G401.6 (cell line): ENCODE measurements at regions not wholly inside any gene's neighbourhood (a gene's known extent, or its start where the extent isn't known, plus 50 kb on each side); places are given as distances from the start of the nearest gene placed in this dataset.
"Not testable (repeated sequence)": the region's sequence is repeated elsewhere in the genome, so short reads cannot be mapped to it uniquely, and the experiment has no call there.

ENCODE experiments used
- FAIRE-seq: peaks from 2 replicates; lab custom pipeline; 2012; peaks lifted over from hg19 to GRCh38; lab: Jason Lieb, UNC

DNA sequence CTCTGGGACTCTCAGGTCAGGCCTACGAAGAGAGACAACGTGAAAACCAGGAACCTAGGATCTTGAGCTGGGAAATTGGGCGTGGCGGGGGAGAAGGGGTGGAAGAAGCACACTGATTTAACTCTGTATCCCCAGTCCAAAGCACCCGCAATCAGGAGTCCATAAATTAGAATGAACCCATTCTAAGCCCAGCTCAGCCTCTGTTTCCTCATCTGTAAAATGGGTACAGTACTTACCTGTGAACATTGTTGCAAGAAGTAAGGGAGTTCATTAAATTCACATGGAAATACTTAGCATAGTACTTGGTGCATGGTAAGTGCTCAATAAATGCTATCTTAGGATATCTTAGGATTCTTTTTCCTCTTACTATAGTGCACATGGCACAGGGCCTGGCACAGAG lies 326.7 kb downstream of the BCOR start:
- no peak for FAIRE-seq

DNA sequence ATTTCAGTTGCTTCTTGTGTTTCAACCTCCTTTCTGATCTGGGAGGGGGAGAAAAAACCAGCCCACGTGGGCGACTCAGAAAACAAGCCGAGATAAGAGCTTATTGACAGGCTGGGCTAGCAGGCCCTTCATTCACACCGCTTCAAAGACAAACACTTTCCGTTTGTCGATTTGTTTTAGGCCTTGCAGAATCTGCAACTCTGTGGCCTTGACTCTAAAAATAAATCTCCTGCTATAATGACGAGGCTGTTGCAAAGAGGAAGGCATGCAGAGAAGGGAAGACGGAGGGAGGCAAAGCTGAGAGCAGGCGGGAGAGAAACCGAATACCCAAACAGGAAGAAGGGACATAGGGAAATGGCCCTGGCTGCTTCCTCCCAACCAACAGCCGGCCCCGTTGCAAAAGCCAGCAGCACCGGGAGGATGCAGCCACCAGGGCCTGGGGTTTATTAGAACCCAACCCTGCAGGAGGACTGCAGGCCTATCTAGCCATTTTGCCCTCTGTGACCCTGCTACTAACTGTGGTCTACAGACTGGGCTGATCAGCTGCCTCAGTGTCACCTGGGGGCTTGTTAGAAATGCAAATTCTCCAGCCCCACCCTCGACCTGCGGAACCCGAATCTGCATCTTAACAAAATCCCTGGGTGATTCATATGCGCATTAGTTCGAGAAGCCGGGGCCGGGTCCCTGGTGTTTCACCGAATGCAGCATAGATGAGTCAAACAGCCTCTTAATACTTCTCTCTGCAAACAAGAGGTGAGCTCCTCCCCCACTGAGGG lies 325.5 kb downstream of the BCOR start:
- FAIRE-seq: no peak

DNA sequence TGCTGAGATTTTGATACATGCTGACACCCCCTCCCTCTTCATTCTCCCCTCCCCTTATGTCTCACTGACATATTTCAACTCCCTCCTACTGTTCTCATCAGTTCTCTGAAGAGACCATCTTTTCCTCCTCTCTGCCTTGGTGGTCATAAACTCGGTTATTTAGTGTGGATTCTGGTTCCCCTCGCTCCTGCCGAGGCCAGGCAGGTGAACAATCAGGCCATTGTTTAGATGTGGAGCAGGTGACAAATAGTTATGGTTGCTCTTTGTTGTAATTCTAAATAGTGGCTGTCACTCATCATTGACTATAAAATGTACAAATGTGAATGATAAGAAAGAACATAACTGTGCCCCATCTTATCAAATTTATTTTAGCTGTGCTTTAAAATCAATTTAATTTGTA lies 324.6 kb downstream of the BCOR start:
- no peak for FAIRE-seq

DNA sequence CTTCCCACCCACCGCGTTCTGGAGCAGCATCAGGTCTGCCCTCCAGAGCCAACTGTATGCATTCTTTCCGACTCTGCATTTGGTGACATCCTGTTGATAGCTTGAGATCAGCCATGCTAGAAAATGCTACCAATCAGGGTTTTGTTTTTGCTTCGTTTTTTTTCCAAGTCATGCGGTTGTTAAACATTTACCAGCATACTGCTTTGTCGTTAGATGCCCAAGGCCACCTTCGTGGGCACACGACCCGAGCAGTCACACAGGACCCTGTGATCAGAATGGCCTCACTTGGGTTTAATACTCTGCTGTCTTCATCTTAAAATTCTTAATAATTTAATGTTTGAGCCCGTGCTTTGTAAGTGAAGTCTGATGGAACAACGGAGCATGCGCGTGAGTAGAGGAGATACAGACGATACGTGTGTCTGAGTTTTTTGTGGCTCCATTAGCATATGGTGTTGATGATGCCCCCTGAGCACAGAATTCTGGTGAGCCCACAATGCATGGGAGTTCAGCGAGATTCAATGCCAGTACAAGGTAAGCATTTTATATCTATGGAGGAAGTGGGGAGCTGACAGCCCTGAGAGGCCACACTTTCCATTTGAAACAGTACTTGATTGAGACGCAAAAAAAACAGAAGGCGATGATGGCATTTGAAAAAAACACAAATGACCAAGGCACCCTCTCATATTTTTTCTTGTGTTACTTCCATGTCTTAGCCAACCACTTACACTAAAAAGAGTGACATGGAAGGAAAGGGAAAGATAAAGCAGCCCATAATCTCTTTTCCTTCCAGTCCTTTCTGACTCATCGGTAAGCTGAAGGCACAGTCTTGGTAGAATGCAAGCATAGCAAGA lies 323.6 kb downstream of the BCOR start:
- FAIRE-seq: no peak

DNA sequence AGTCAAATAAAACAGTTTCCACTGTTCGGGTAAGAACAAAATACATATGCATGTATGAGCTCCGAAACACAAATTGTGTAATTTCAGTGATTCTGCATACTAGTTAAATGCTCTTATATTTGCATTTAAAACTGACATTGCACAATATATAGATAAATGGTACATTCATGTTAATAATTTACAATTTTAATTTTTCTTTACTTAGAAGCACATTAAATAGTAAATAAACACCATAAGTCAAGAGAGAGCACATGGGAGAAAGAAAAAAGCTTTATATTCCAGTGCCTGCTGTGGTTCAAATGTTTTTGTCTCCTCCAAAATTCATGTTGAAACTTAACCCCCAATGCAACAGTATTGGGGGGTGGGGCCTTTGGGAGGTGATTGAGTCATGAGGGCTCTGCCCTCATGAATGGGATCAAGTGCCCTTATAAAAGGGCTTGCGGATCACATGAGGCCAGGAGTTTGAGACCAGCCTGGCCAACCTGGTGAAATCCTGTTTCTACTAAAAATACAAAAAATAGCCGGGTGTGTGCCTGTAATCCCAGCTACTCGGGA lies 322.9 kb downstream of the BCOR start:
- FAIRE-seq: no peak

DNA sequence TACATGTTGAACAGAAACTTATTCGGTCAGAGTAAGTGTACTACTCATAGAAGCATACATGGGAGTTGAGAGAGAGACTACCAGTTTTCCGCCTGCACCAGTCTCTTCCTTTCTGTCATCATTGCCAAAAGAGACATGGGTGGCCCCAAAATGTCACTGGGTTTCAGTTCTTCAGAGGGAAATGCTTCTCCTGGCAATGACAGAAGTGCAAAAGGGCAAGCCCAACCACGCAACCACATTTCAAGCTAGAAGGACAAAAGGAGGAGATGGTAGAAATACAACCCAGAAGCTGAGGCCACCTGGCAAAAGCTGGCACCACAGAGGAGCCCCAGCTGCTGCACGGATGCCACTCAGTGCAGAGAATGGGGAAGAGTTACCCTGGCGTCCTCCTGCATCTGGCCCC lies 320.1 kb downstream of the BCOR start:
- no peak for FAIRE-seq

DNA sequence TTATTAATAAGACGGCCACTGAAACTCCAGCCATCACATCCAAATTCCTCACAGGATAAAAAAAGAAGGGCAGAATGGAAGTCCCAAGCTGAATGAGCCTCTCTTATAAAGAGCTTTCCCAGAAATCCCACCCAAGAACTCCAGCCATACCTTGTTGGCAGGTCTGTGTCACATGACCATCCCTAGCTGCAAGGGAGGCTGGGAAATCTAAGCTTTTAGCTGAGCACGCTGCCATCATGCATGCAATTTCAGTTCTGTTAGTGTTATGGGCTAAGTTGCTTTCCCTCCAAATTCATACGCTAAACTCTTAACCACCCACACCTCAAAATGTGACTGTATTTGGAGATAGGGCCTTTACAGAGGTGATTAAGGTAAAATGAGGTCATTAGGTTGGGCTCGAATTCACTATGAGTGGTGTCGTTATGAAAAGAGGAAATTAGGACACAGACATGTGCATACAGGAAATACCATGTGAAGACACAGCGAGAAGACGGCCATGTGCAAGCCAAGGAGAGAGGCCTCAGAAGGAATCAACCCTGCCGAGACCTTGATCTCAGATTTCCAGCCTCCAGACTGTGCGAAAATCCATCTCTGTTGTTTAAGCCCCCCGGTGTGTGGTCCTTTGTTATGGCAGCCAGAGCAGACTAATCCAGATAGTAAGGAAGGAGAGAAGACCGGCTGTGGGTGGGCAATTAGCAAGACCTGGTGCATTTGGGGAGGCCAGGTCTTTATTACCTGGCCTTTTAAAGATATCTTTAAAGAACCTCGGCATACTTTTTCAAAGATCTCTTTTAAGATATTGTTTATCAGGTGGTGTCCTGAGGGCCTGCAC lies 317.6 kb downstream of the BCOR start:
- no peak for FAIRE-seq

DNA sequence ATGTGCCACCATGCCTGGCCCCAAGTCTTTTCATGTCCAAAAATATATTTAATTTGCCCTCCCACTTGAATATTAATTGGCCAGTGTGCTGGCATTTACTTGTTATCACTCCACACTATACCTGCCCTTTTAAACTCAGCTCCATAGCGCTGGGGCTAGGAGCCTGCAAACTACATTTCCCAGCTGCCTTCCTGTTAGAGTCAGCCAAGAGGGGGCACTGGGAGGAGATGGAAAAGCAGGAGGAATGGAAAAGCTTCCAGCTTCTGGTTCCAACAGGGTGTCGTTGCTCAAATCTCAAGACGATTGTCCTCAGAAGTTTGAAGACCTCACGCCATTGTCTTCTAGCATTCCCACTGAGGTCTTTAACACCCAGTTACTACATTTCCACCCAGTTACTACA lies 315.5 kb downstream of the BCOR start:
- no peak for FAIRE-seq

DNA sequence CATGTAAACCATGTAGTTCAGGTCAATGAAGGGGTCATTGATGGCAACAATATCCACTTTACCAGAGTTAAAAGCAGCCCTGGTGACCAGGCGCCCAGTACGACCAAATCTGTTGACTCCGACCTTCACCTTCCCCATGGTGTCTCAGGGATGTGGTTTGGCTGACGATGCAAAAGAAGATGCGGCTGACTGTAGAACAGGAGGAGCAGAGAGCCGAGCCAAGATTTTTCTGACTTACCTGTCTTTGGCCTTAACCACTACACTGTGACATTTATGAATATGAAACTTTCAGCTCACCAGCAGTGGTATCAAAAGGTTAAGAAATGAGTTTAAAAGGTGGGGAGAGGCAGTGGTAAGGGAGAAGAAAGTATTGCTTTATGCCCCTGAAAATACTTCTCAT lies 309.8 kb downstream of the BCOR start:
- no peak for FAIRE-seq

DNA sequence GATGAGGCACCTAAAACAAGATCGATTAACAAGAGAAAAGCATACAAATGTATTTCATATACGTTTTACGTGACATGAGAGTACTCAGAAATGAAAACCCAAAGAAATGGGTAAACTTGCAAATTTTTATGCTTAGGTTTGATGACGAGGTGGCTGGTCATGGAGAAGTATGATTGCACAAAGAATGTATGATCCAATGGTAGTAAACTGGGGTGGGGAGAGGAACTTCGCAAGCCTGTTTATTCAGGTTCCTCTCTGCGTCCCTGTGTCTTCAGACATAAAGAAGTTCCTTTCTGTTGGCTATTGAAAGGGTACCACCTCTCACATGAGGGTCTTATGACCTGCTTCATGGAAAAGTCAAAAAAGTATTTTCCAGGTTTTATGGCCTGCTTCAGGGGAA lies 309.2 kb downstream of the BCOR start:
- FAIRE-seq: no peak

DNA sequence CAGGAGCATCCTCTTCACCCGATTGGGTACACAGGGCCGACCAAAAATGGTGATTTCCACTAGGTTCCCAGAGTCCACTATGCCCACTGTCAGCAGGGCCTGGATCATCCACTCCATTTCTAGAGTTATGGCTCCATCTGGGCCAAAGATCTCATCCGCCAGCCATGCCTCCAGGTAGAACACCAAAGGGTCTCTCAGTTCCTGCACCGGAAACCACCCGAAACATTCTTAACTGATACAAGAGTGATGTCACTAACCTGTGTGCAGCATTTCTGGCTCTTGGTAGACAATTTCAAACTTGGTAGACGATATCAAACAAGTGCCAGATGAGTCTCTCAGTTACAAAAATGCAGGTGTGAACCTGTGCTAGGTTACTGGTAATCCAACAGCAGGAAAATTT lies 306.1 kb downstream of the BCOR start:
- FAIRE-seq: no peak

DNA sequence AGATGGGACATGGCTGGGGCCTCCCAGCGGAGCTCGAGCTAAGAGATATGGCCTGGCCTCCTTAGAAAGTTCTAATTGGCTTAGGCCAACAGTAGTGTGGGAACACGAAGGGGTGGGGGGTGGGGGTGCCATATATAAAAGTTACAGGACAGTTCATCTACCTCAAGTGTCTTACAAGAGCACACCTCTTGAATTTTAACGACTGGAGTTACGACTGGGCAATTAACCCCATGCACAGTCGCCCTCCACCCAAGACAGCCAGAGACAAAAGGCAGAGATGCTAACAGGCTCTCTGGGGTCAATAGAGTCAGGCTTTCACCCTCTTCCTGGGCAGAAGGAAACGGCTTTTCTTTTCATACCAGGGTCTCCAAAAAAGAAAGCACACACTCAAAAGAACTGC lies 302.2 kb downstream of the BCOR start:
- FAIRE-seq: no peak

DNA sequence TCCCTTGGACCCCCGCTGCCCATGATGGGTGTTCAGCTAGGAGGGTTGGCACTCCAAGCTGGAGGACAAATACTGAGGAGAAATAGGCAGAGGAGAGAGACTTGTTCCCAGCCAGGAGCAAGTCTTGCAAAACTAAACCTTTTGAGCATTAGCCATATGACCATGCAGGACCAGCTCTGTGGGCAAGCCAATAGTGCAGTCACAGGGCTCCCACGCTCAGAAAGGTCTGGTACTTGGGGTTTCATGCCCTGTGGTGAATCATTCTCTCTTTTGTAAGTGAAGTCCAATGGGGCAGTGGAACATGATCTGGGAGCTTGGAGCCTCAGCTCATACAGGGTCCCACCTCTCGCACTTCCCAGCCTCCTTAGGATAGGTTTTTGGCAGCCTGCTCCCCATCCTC lies 300.9 kb downstream of the BCOR start:
- FAIRE-seq: no peak

DNA sequence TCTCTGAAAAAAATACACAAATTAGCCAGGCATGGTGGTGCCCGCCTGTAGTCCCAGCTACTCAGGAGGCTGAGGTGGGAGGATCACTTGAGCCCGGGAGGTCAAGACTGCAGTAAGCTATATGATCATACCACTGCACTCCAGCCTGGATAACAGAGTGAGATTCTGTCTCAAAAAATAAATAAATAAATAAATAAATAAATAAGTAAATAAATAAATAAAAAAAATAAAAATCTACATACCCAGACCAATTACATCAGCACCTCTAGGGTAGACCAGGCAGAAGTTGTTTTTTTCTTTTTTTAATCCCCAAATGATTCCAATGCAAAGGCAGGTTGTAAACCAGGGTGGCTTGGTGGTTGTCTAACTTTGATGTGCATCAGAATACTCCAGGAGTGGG lies 299.3 kb downstream of the BCOR start:
- not testable (repeated sequence) for FAIRE-seq

DNA sequence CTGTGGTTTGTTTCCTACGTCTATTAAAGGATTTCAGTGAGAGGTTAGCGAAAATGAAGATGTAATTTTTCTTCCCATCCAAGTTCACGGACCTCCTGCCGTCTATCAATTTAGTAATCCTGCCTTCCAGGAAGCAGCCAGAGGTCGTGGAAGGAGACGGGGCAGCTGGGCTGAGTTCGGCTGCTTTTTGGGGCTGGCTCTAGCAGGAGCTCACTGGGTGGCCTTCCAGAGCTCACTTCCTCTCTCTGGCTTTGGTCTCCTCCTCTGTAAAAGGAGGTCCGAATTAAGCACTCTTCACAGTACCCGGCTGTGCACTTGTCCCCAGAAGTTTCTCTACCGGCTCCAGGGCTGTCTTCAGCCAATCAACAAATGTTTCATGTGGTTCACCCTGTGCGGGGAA lies 295.4 kb downstream of the BCOR start:
- no peak for FAIRE-seq

DNA sequence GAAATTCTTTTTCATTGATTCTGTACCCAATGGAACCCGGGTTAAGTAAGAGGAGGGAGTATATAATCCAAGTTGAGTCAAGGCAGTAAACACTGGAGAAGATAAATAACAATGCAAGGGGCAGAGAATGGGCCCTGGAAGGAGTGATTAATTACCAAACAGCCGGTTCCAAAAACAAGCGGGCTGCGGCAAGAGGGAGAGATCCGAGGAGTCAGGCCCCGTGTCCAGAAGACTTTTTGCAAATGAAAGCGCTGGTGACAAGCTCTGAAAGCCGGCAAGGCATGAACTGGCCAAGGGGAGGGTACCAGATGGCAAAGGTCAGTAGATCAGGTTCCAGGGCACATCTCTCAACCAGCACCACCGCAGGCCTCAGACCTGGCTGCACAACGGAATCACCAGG lies 294.9 kb downstream of the BCOR start:
- no peak for FAIRE-seq

DNA sequence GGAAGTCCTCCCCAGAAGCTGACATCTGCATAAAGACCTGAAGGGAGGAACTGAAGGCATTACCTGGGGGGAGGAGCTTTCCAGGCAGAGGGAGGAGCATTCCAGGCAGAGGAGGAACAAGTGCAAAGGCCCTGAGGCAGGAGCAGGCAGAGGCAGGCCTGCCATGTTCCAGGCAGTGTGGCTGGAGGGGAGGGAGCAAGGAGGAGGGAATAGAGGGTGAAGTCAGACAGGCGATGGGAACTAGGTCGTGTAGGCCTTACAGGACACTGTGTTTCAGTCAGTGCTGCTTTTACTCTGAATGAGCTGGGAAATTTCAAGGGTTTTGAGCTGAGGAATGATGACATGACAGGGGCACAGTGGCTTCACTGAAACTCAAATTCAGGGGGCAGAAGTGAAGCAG lies 292.7 kb downstream of the BCOR start:
- FAIRE-seq: no peak

DNA sequence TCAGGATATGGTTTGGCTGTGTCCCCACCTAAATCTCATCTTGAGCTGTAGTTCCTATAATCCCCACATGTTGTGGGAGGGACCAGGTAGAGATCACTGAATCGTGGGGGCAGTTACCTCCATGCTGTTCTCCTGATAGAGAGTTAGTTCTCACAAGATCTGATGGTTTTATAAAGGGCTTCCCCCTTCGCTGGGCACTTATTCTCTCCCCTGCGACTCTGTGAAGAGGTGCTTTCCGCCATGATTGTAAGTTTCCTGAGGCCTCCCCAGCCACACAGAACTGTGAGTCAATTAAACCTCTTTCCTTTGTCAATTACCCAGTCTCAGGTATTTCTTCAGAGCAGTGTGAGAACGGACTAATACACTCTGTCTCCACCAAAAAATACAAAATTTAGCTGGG lies 291.9 kb downstream of the BCOR start:
- no peak for FAIRE-seq

DNA sequence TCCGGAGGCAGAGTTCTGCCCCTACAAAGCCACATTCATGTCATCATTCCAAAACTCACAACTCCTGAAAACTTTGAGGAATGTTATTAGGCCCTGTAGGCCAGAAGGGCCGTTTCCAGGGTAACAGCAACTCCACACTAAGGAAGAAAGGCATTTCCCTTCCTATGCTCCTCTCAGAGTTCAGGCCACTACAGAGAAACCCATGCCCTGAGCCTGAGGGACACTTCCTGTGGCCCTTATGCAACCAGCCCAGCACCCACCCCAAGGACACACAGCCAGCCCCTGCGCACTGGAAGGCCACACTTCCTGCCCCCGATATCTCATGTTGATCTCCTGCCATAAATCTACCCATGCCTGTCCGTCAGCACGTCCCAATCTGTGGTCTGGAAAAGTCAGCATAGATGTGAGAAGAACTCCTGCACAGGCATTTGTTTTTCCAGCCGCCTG lies 289.3 kb downstream of the BCOR start:
- no peak for FAIRE-seq

DNA sequence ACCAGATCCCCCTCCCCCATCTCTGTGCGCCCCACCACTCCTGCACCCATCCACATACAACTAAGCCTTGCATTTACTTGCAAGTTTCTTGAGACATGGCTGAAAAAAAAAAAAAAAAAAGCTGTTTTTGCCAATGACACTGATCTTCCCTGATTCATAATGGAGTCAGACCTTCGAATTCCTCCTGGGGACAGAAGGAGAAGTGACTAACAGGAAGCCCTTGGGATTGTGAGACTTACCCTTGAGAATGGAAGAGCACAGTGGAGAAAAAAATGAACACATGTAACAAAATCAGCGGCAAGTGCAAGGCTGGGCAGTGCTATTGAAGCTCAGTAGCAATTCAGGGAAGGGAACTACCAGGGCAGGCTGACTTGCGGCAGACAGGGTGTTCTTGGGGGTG lies 288.4 kb downstream of the BCOR start:
- FAIRE-seq: no peak

DNA sequence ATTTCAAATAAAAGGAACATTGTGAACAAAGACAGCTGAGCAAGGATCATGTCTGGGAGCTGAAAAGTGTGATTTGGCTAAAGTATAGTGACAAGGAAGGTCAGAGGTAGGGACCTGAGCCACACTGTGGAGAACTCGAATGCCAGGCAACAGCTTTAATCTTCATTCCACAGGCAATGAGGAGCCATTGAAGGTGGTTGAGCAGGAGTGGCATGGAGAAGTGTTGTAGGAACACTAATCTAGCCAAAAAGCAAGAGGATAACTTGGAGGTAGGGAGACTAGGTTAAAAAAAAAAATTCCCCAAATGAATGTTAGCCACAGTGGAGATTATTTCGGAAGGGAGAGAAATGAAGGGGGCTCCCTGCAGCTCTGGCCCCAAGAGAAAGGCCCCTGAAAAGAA lies 286.9 kb downstream of the BCOR start:
- no peak for FAIRE-seq

DNA sequence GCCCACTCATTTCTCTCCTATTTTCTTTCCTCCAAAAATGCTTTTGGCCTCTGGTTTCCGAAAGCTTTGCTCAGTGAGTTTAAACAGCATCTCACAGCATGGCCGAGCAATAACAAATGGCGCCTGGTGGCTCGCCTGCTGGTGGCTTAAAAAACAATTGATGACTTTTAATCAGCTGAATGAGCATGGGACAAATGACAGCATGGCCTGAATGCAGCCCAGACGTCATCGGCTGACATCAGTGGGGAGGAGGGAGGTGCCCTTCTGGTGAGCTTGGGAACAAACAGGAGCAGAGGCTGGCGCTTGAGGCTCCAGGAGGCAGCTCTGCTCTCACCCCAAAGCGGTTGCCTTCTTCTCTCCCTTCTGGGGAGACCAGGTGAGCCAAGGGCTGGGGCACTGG lies 286.4 kb downstream of the BCOR start:
- FAIRE-seq: no peak
